HEK293T (cell line): ENCODE measurements at regions not wholly inside any gene's neighbourhood (a gene's known extent, or its start where the extent isn't known, plus 50 kb on each side); places are given as distances from the start of the nearest gene placed in this dataset.

Experiments
- ARNT ChIP-seq: fragments of 450-650 bp; IDR thresholded peaks from 2 replicates; pipeline ENCODE4 v1.6.1; 2017; ENCODE audit warnings: mild to moderate bottlenecking
- BHLHE40 ChIP-seq: fragments of 450-650 bp; IDR thresholded peaks from 2 replicates; pipeline ENCODE4 v1.6.1; 2016; ENCODE audit warnings: mild to moderate bottlenecking, moderate library complexity, borderline replicate concordance
- ELF4 ChIP-seq: fragments of 450-650 bp; IDR thresholded peaks from 2 replicates; pipeline ENCODE4 v1.6.1; 2017; ENCODE audit warnings: antibody characterized with exemption
- FOXA1 ChIP-seq: fragments of 450-650 bp; IDR thresholded peaks from 2 replicates; pipeline ENCODE4 v1.6.1; 2016; ENCODE audit warnings: mild to moderate bottlenecking
- FOXK2 ChIP-seq: fragments of 450-650 bp; IDR thresholded peaks from 2 replicates; pipeline ENCODE4 v1.6.1; 2016; ENCODE audit warnings: mild to moderate bottlenecking
- FOXM1 ChIP-seq: fragments of 450-650 bp; IDR thresholded peaks from 2 replicates; pipeline ENCODE4 v1.6.1; 2017; ENCODE audit warnings: mild to moderate bottlenecking, borderline replicate concordance
- HDGF ChIP-seq: fragments of 450-650 bp; IDR thresholded peaks from 2 replicates; pipeline ENCODE4 v1.6.1; 2017; ENCODE audit warnings: antibody characterized with exemption, borderline replicate concordance
- L3MBTL2 ChIP-seq: fragments of 450-650 bp; conservative IDR thresholded peaks from 2 replicates; pipeline ENCODE4 v1.6.1; 2016; ENCODE audit warnings: mild to moderate bottlenecking
- LEF1 ChIP-seq: fragments of 450-650 bp; IDR thresholded peaks from 2 replicates; pipeline ENCODE4 v1.6.1; 2017; ENCODE audit warnings: mild to moderate bottlenecking, borderline replicate concordance
- NFRKB ChIP-seq: fragments of 450-650 bp; IDR thresholded peaks from 2 replicates; pipeline ENCODE4 v1.6.1; 2016; ENCODE audit warnings: mild to moderate bottlenecking, moderate library complexity
- SP1 ChIP-seq: fragments of 450-650 bp; IDR thresholded peaks from 2 replicates; pipeline ENCODE4 v1.6.1; 2017
- SUZ12 ChIP-seq: fragments of 450-650 bp; IDR thresholded peaks from 2 replicates; pipeline ENCODE4 v1.6.1; 2016; ENCODE audit warnings: mild to moderate bottlenecking
- TARDBP ChIP-seq: fragments of 450-650 bp; IDR thresholded peaks from 2 replicates; pipeline ENCODE4 v1.6.1; 2016
- ZNF384 ChIP-seq: fragments of 450-650 bp; IDR thresholded peaks from 2 replicates; pipeline ENCODE4 v1.6.1; 2016

DNA sequence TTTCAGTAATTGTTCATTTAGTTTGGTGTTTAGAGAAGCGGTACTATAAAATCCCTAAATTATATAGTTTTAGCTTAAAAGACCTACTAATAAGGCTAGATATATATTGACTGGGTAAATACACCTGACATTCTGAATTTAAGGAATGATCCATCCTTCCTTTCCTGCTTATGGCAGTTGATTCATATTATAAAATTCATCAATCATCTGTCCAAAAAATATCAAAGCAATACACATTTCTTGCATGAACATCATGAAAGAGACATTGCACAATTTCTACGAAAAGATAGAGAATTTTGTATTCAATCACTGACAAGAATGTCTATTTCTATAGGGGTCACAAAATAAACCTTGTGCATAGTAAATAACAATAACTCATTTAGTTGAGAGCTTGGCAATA, 514.9 kb downstream of the SLITRK6 start:
- TF ChIP-seq TARDBP, result no peak
- TF ChIP-seq ELF4, result no peak
- TF ChIP-seq SP1, result no peak
- no peak for TF ChIP-seq ARNT
- no peak for TF ChIP-seq ZNF384
- TF ChIP-seq SUZ12, result no peak
- no peak for TF ChIP-seq L3MBTL2
- TF ChIP-seq FOXM1, result no peak
- no peak for TF ChIP-seq FOXA1
- no peak for TF ChIP-seq FOXK2
- TF ChIP-seq BHLHE40, result no peak
- TF ChIP-seq LEF1, result no peak
- no peak for TF ChIP-seq NFRKB
- no peak for TF ChIP-seq HDGF
